GM23338 (cell line): ENCODE measurements at regions not wholly inside any gene's neighbourhood (a gene's known extent, or its start where the extent isn't known, plus 50 kb on each side); places are given as distances from the start of the nearest gene placed in this dataset.

ENCODE experiments used
- ATAC-seq: fragments of 200-7000 bp; cut with Tn5 transposase; 3 replicates; pipeline ENCODE4 v1.9.1; 2020
- DNase-seq: peaks from one replicate; pipeline ENCODE4 v3.0.0-alpha.2; 2015; ENCODE audit warnings: low spot score
- H2AFZ ChIP-seq: fragments of 200-600 bp; sonication (generic); 2 replicates; pipeline ENCODE4 v1.8.0; 2016; ENCODE audit warnings: antibody characterized with exemption, mild to moderate bottlenecking, moderate library complexity
- H3F3A ChIP-seq: fragments of 200-600 bp; sonication (generic); replicated peaks from 2 replicates; pipeline ENCODE4 v1.8.0; 2017; ENCODE audit warnings: antibody characterized with exemption, mixed run types, low read depth
- H3K27ac ChIP-seq: fragments of 200-600 bp; sonication (generic); 2 replicates; pipeline ENCODE4 v1.6.1; 2016; ENCODE audit warnings: low read depth
- H3K27me3 ChIP-seq: fragments of 200-600 bp; sonication (generic); 2 replicates; pipeline ENCODE4 v1.8.0; 2016; ENCODE audit warnings: mild to moderate bottlenecking, mixed run types, moderate library complexity; ENCODE audit not compliant: insufficient read depth
- H3K36me3 ChIP-seq: fragments of 200-600 bp; sonication (generic); 2 replicates; pipeline ENCODE4 v1.8.0; 2016; ENCODE audit warnings: mild to moderate bottlenecking; ENCODE audit not compliant: insufficient read depth
- H3K4me1 ChIP-seq: fragments of 200-600 bp; sonication (generic); 2 replicates; pipeline ENCODE4 v1.8.0; 2016; ENCODE audit warnings: mild to moderate bottlenecking, moderate library complexity; ENCODE audit not compliant: insufficient read depth
- H3K4me2 ChIP-seq: fragments of 200-600 bp; sonication (generic); 2 replicates; pipeline ENCODE4 v1.7.1; 2017; ENCODE audit warnings: mixed run types
- H3K4me3 ChIP-seq: fragments of 200-600 bp; sonication (generic); 2 replicates; pipeline ENCODE4 v1.6.1; 2016; ENCODE audit warnings: mixed run types
- H3K79me2 ChIP-seq: fragments of 200-600 bp; sonication (generic); replicated peaks from 2 replicates; pipeline ENCODE4 v1.8.0; 2017; ENCODE audit warnings: mild to moderate bottlenecking; ENCODE audit not compliant: insufficient read depth
- H3K9me2 ChIP-seq: fragments of 200-600 bp; sonication (generic); 2 replicates; pipeline ENCODE4 v1.8.0; 2017; ENCODE audit not compliant: insufficient read depth
- H4K20me1 ChIP-seq: fragments of 200-600 bp; sonication (generic); replicated peaks from 2 replicates; pipeline ENCODE4 v1.8.0; 2017; ENCODE audit warnings: mild to moderate bottlenecking; ENCODE audit not compliant: insufficient read depth
- H3K27ac Mint-ChIP-seq: 2 replicates; pipeline ENCODE4 v1.8.0; 2020; ENCODE audit warnings: inconsistent platforms, mild to moderate bottlenecking, moderate library complexity, mixed read lengths
- H3K27me3 Mint-ChIP-seq: 3 replicates; pipeline ENCODE4 v1.8.0; 2022; ENCODE audit warnings: low read depth, mild to moderate bottlenecking, moderate library complexity, mixed read lengths, inconsistent platforms; ENCODE audit not compliant: insufficient read depth, poor library complexity
- H3K36me3 Mint-ChIP-seq: 3 replicates; pipeline ENCODE4 v1.8.0; 2021; ENCODE audit warnings: low read depth, mild to moderate bottlenecking, inconsistent platforms, moderate library complexity, mixed read lengths
- H3K4me1 Mint-ChIP-seq: 3 replicates; pipeline ENCODE4 v1.8.0; 2020; ENCODE audit warnings: mild to moderate bottlenecking, inconsistent platforms, mixed read lengths
- H3K4me3 Mint-ChIP-seq: 3 replicates; pipeline ENCODE4 v1.8.0; 2021; ENCODE audit warnings: moderate library complexity, mild to moderate bottlenecking, inconsistent platforms, mixed read lengths
- H3K9me3 Mint-ChIP-seq: 3 replicates; pipeline ENCODE4 v1.8.0; 2020; ENCODE audit warnings: moderate library complexity, mild to moderate bottlenecking, inconsistent platforms, mixed read lengths
- CREB1 ChIP-seq: fragments of 250-450 bp; sonication (Bioruptor Pico); IDR thresholded peaks from 2 replicates; pipeline ENCODE4 v1.5.0; 2020; ENCODE audit warnings: low read depth, mild to moderate bottlenecking, moderate library complexity
- CTCF ChIP-seq, 2 experiments: fragments of 200-600 bp in 1 of 2; sonication (generic) in 1 of 2; conservative IDR thresholded peaks; 2 replicates each; pipeline versions ENCODE4 v1.5.1 to v1.6.1; 2016 to 2017; ENCODE audit warnings: antibody characterized with exemption in 2 of 2, low read depth in 2 of 2, mild to moderate bottlenecking in 2 of 2, moderate library complexity in 1 of 2
- ETS1 ChIP-seq: IDR thresholded peaks from 2 replicates; pipeline ENCODE4 v1.6.1; 2016; ENCODE audit warnings: antibody characterized with exemption
- EZH2 ChIP-seq: fragments of 200-600 bp; sonication (generic); IDR thresholded peaks from one replicate; pipeline ENCODE4 v1.8.0; 2017; ENCODE audit warnings: antibody characterized with exemption, mild to moderate bottlenecking, low read depth; ENCODE audit not compliant: unreplicated experiment
- EZH2phosphoT487 ChIP-seq: fragments of 200-600 bp; sonication (generic); IDR thresholded peaks from one replicate; pipeline ENCODE4 v1.8.1; 2018; ENCODE audit warnings: antibody characterized with exemption; ENCODE audit not compliant: unreplicated experiment
- JUNB ChIP-seq: IDR thresholded peaks from one replicate; pipeline ENCODE4 v1.6.1; 2016; ENCODE audit warnings: antibody characterized with exemption; ENCODE audit not compliant: unreplicated experiment
- NANOG ChIP-seq: IDR thresholded peaks from 2 replicates; pipeline ENCODE4 v1.6.1; 2016; ENCODE audit warnings: antibody characterized with exemption, borderline replicate concordance
- POLR2AphosphoS5 ChIP-seq: IDR thresholded peaks from 2 replicates; pipeline ENCODE4 v1.6.1; 2016; ENCODE audit warnings: antibody characterized with exemption, low read depth
- REST ChIP-seq: IDR thresholded peaks from one replicate; pipeline ENCODE4 v1.6.1; 2018; ENCODE audit warnings: antibody characterized with exemption; ENCODE audit not compliant: unreplicated experiment
- STAT1 ChIP-seq: IDR thresholded peaks from one replicate; pipeline ENCODE4 v1.6.1; 2016; ENCODE audit warnings: antibody characterized with exemption; ENCODE audit not compliant: unreplicated experiment
- ZNF114 ChIP-seq: fragments of 250-450 bp; sonication (Bioruptor Pico); IDR thresholded peaks from 2 replicates; pipeline ENCODE4 v1.5.0; 2020; ENCODE audit warnings: mild to moderate bottlenecking, moderate library complexity
- ZNF331 ChIP-seq: fragments of 250-450 bp; sonication (Bioruptor Pico); IDR thresholded peaks from 2 replicates; pipeline ENCODE4 v1.5.0; 2020; ENCODE audit warnings: low read depth, mild to moderate bottlenecking, moderate library complexity
- ZNF462 ChIP-seq: fragments of 250-450 bp; sonication (Bioruptor Pico); IDR thresholded peaks from 2 replicates; pipeline ENCODE4 v1.5.0; 2020; ENCODE audit warnings: mild to moderate bottlenecking, moderate library complexity

- H3K4me3 Mint-ChIP-seq, result no peak overlapping the region
- peaks cover 23% of the 10 kb centered on the region for H3K4me1 Mint-ChIP-seq
- no peak overlapping the region for H2AFZ ChIP-seq
- no peaks in the 10 kb centered on the region for H3K36me3 ChIP-seq
- no peak for ATAC-seq
- H3K4me3 ChIP-seq, result no peak overlapping the region
- TF ChIP-seq ZNF331 (CRISPR knock-in tag) (no peak), EZH2phosphoT487 (no peak), EZH2 (no peak), CTCF (conservative IDR thresholded peaks at IDR 0.05; ENCODE audit: low read depth in 2 of 2) (no peak), STAT1 (no peak), ZNF462 (no peak), ETS1 (no peak), NANOG (no peak), CREB1 (no peak), REST (no peak), ZNF114 (CRISPR knock-in tag) (no peak), JUNB (no peak), POLR2AphosphoS5 (no peak)
- no peak overlapping the region for H3K27ac ChIP-seq
- DNase-seq, result no peak
- H3K27me3 Mint-ChIP-seq, result peaks cover 2% of the 10 kb centered on the region
- peaks cover 11% of the 10 kb centered on the region for H3K4me1 ChIP-seq
- H3F3A ChIP-seq, result no peaks in the 10 kb centered on the region
- H3K79me2 ChIP-seq, result no peaks in the 10 kb centered on the region
- H3K27me3 ChIP-seq, result no peaks in the 10 kb centered on the region
- peaks cover 7% of the 10 kb centered on the region; the same call in 1 of the 2 replicates for H3K9me2 ChIP-seq
- no peaks in the 10 kb centered on the region for H3K9me3 Mint-ChIP-seq
- H4K20me1 ChIP-seq, result no peaks in the 10 kb centered on the region
- H3K4me2 ChIP-seq, result no peak overlapping the region
- no peak overlapping the region for H3K27ac Mint-ChIP-seq
- no peaks in the 10 kb centered on the region for H3K36me3 Mint-ChIP-seq
Measured at GRCh38 chr22:27206374-27207133, 549.2 kb downstream of the MIAT start.
